Astrocyte of the cerebellum (primary cell): ENCODE measurements at regions not wholly inside any gene's neighbourhood (a gene's known extent, or its start where the extent isn't known, plus 50 kb on each side); places are given as distances from the start of the nearest gene placed in this dataset.

Experiments
- DNase-seq: peaks from one replicate; pipeline ENCODE4 v3.0.0-alpha.2; 2011; ENCODE audit warnings: low read depth
- H3K4me3 ChIP-seq: 2 replicates; pipeline ENCODE4 v1.5.1; 2011; ENCODE audit warnings: mild to moderate bottlenecking, low read depth, low read length, moderate library complexity
- CTCF ChIP-seq: IDR thresholded peaks from 2 replicates; pipeline ENCODE4 v1.5.1; 2012; ENCODE audit warnings: low read length, low read depth, moderate library complexity, mild to moderate bottlenecking; ENCODE audit errors: missing control alignments
- in situ Hi-C: cut with HindIII; loops from 2 replicates; pipeline ENCODE4 v1.10.0; 2017; ENCODE audit warnings: low sequenced_read_pairs

GRCh38 chr3:105085506-105085905, 281.2 kb upstream of the ALCAM start:
- TF ChIP-seq CTCF: no peak
- no peak overlapping the region for H3K4me3 ChIP-seq
- peak; percentile 16 for DNase-seq
- in situ Hi-C loops: no loop called here

GRCh38 chr3:105093371-105094252, 273.1 kb upstream of the ALCAM start:
- in situ Hi-C loops: no loop called here
- TF ChIP-seq CTCF: no peak
- H3K4me3 ChIP-seq: no peak overlapping the region
- no peak for DNase-seq

DNA sequence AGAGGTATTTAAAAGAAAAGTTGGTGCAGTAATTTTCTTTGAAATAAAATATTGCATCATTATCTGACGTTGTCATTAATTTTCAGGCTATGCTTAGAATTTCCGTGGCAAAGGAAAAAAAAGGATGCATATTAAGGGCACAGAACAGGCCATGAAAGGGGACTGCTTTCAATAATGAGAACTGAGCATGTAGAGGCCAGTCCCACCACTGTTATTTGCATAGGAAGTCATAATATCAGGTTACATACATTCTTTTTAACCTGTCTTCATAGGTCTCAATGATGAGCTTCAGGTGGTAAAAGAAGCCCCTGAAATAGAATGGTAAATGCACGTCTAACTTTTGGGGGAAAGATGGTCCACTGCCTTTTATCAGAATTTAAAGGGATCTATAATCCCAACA, 272.1 kb upstream of the ALCAM start:
- no peak overlapping the region for H3K4me3 ChIP-seq
- DNase-seq: no peak
- in situ Hi-C loops: no loop called here
- no peak for TF ChIP-seq CTCF

DNA sequence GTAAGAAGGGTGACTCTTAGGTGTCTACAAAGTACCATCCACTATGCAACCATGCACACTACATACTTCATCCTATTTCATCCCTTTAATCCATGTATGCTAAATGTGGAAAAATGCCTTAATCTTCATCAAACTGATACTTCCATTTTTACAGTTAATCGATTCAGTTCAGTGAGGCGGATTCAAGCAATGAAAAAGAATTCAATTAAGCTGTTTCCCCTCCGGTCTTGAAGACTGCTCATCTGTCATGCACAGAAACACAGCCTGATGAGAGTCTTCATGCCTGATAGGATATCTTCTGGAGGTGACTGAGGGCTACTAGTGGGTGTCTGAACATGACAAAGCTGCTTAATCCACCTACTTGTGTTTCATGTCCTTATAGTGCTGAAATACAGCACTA, 270.6 kb upstream of the ALCAM start:
- in situ Hi-C loops: no loop called here
- TF ChIP-seq CTCF: no peak
- no peak for DNase-seq
- H3K4me3 ChIP-seq: no peak overlapping the region

GRCh38 chr3:105101603-105102002, 265.1 kb upstream of the ALCAM start:
- H3K4me3 ChIP-seq: no peak overlapping the region
- TF ChIP-seq CTCF: no peak
- in situ Hi-C loops: no loop called here
- DNase-seq: no peak

DNA sequence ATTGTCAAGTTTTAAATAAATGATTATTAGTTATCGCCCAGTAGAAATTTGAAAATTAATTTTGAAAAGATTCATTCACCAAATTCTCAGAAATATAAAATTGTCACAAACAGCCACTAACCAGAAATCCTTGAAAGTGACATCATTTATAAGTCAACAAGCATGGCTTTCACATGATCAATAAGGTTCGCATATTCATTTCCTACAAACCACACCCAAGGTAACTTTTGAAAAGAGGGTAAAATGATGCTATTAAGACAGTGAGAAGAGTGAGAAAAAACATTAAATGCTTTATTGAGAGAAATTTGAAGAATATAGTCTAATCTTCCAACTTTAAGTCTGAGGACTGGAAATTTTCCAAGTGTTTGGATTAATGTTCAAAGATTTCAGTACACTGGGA, 263.6 kb upstream of the ALCAM start:
- TF ChIP-seq CTCF: no peak
- no peak overlapping the region for H3K4me3 ChIP-seq
- in situ Hi-C loops: no loop called here
- no peak for DNase-seq
